ENCODE measurements at regions not wholly inside any gene's neighbourhood (a gene's known extent, or its start where the extent isn't known, plus 50 kb on each side); places are given as distances from the start of the nearest gene placed in this dataset.

- DNase-seq, result no peak
- intact Hi-C loops (cut with DNase I), result no loop called here
Measured at GRCh38 chr4:32243926-32244325, 1523.8 kb downstream of the PCDH7 start.

DNA sequence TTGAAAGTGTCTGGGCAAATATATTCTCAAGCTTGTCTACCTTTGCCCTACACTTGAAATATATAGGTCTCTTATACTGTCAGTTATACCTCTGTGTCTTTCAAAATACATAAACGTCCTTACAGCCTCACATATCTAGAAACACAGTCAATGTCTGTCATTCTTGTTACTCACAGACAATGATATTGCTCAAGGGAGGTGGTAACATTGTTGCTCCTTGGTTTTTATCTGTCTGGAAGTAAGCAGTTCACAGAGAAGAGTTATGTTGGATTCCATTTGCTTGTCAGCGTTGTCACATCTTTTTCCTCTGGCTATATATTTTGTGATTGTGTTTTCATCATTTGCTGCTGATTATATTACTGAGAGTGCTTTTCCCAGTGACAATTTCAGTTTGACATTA lies 1528.9 kb downstream of the PCDH7 start:
- no peak for DNase-seq

DNA sequence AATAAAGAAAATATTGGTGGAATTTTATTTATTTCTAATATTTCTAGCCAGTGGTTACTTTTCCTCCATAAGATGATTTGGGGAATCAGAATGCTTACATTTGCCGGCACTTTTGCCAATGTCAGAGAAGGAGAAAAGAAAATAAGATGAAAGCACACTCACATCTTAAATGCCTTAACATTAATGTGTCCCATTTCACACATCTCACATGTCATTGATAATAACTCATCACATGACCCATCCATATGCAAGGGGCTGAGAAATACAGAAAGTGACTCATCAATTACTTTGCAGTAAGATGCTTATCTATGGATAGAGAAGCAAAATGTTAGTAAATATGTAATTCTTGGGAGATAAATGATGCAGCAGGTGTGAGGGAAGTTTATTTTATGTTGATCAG lies 1531.0 kb downstream of the PCDH7 start:
- intact Hi-C loops (cut with DNase I), result no loop called here
- DNase-seq, result no peak

More for the DNA sequence above, 1528.9 kb downstream of the PCDH7 start:
- intact Hi-C loops (cut with DNase I), result no loop called here

GRCh38 chr4:32251926-32252325 lies 1531.8 kb downstream of the PCDH7 start:
- intact Hi-C loops (cut with DNase I), result no loop called here
- no peak for DNase-seq

DNA sequence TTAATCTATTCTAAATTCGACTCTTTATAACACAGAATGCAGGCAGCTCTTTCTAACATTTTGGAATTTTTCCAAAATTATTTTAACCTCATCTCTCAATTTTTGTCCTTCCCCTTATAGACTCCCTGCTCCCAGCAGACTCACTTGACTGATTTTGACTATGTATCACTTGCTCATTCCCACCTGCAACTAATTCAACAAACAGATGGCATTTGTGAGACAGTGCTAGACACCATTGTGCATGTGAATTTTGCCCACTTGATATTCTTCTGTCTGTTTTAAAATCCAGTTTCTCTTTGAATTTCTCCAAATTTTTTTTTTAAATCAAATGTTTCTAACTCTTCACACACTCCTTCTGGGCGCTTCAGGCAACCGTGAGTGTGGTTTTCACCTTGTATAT lies 1534.0 kb downstream of the PCDH7 start:
- intact Hi-C loops (cut with DNase I), result no loop called here
- no peak for DNase-seq

- intact Hi-C loops (cut with DNase I), result no loop called here
Measured at GRCh38 chr4:32258986-32259385, 1538.8 kb downstream of the PCDH7 start.

GRCh38 chr4:32261196-32261595 lies 1541.0 kb downstream of the PCDH7 start:
- intact Hi-C loops (cut with DNase I), result no loop called here

More at GRCh38 chr4:32258986-32259385, 1538.8 kb downstream of the PCDH7 start:
- no peak for DNase-seq

DNA sequence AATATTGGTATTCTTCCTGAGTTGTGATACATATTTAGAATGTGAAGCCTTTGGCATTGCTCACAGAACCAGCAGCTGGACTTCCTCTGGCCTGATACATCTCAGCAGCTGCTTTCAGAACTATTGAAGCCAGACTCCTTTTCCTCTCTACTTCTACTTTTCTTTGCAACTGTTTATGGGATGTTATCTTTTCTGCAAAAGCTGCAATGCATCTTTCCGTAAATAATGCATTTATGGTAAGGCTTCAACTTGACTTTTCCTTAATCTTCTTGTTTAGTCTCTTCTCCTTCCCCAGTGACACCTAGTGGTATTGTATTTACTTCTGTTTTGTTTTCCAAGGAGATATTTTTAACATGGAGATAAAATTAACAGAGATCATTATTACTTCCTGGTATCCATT lies 1548.7 kb downstream of the PCDH7 start:
- no peak for DNase-seq
- intact Hi-C loops (cut with DNase I), result no loop called here

More at GRCh38 chr4:32261196-32261595, 1541.0 kb downstream of the PCDH7 start:
- no peak for DNase-seq

- intact Hi-C loops (cut with DNase I), result no loop called here
Measured at GRCh38 chr4:32290102-32290501, 1569.9 kb downstream of the PCDH7 start.

DNA sequence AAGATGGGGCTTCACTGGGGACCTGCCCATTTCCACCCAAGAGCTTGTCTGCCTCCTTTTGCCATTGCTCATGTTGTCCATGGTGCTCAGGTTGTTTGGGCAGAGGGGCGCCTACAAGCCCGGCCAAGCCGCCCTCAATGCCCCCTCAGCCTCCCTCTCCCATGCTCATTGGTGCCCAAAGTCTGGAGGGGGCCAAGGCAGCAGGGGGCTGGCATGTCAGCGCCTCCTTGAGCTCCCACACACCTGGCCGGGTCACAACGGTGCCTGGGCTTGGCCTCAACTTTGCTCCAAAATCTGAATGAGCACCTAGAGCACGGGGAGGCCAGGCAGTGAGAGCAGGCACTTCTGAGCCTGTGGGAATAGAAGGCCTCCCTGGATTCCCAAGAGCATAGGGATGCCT lies 1598.8 kb downstream of the PCDH7 start:
- intact Hi-C loops (cut with DNase I), result no loop called here
- peak in 1 of 10 donors; percentile 76 for DNase-seq

More at GRCh38 chr4:32290102-32290501, 1569.9 kb downstream of the PCDH7 start:
- DNase-seq, result no peak

DNA sequence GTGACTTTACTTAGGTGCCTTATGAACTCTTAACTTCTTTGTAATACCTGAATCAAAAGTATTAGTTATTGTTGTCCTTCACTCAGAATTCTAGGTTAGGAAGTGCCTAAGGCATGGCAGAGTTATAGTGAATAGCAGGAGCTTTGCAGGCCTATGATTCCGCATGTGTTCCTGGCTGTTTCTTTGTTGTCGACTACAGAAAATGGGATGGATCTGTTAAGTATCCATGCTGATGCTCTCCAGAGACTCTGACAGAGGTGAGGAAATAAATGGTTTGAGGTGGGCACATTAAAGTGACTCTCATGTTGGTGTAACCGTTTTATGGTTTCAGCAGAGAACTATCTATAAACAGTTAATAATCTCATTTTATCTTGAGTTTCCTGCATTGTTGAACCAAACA lies 1601.3 kb downstream of the PCDH7 start:
- intact Hi-C loops (cut with DNase I), result no loop called here
- no peak for DNase-seq

DNA sequence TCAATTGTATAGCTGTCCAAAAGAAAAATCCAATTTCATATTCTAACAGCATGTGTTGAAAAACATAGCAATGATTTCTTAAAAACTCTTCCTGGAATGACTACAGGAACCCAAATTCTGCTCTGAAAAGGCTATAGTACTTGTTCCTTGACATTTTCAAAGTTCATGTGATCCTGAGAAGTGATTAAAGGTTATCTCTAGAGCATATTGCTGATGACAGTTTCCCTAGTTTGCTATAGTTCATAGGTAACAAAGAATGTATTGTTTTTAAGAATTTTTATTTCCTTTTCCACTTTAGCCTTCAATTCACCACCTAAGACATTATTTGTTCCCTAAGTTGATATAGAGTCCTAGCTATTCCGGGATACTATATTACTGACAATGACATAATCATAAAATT lies 1614.6 kb downstream of the PCDH7 start:
- DNase-seq, result no peak
- intact Hi-C loops (cut with DNase I), result no loop called here

GRCh38 chr4:32337403-32337802 lies 1617.2 kb downstream of the PCDH7 start:
- intact Hi-C loops (cut with DNase I), result no loop called here
- no peak for DNase-seq

GRCh38 chr4:32340591-32340990 lies 1620.4 kb downstream of the PCDH7 start:
- no peak for DNase-seq
- intact Hi-C loops (cut with DNase I), result no loop called here

- no peak for DNase-seq
- intact Hi-C loops (cut with DNase I), result no loop called here
Measured at GRCh38 chr4:32341342-32341741, 1621.2 kb downstream of the PCDH7 start.

DNA sequence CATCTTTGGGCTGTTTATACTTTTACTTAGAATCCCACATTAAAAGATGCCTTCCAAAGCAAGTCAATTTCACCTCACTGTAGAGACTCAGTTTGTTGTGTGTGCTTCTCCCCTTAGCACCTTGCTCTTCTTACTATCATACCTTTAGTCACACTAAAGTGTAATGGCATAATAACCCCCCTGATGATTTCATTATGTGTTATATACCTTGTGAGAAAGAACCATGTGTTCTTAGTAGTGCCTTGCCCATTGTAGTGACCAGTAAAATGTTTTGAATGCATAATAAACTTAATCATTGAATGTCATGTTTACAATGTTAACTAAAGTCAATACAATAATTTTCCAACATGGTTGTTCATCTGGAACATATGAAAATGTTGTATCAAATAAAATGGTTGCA lies 1621.9 kb downstream of the PCDH7 start:
- DNase-seq, result no peak
- intact Hi-C loops (cut with DNase I), result no loop called here

- intact Hi-C loops (cut with DNase I), result no loop called here
- no peak for DNase-seq
Measured at GRCh38 chr4:32349026-32349425, 1628.9 kb downstream of the PCDH7 start.

DNA sequence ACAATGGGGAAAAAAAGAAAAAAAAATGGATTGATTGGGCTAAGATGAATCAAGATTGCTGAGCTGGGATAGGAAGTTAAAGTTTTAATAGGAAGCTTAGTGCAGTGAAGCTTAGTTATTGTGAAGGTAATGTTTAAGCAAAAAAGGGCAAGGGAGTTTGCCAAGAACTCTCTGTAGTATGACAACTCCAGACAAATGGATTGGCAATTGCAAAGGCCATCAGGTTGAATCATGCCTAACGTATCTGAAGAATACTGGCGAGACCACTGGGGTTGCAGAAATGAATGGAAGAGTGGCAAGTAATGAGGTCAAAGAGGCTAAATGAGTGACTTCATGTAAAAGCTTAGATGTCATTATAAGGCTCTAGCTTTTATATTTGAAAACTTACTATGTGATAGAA lies 1654.0 kb downstream of the PCDH7 start:
- DNase-seq, result no peak
- intact Hi-C loops (cut with DNase I), result no loop called here

GRCh38 chr4:32393806-32394205 lies 1673.6 kb downstream of the PCDH7 start:
- DNase-seq, result no peak
- intact Hi-C loops (cut with DNase I), result no loop called here

DNA sequence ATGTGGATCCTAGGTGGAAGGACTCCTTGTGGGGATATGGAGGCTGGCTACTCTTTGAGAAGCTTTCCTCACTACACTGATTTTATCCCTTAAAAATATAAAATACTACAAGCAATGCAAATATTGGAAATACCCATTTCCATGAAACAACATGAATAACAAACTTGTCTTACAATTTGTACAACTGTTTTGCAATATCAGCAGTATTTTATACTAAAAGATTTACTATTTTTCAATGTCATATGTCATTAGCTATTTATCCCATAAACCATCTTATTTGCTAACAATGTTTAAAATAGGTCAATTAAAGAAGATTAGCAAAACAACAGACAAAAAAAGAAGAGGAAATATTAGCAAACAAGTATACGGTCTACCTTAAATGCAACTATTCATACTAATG lies 1674.1 kb downstream of the PCDH7 start:
- intact Hi-C loops (cut with DNase I), result no loop called here
- DNase-seq, result no peak

- intact Hi-C loops (cut with DNase I), result no loop called here
- DNase-seq, result no peak
Measured at GRCh38 chr4:32396507-32397070, 1676.4 kb downstream of the PCDH7 start.

DNA sequence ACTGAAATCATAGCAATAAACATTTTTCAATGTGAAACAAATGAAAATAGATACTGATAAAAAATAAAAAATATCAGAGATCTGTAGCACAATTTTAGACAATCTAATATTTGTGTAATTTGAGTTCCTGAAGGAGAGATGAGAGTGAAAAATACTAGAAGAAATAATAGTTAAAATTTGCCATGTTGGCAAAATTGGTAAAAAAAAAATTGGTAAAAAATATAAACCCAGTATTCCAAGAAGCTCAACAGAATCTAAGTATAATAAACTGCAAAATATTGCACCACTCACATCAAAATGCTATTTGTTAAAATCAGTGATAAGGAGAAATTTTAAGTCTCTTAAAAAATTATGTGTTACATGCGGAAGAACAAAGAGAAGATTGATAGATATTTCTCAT lies 1680.7 kb downstream of the PCDH7 start:
- no peak for DNase-seq
- intact Hi-C loops (cut with DNase I), result no loop called here

DNA sequence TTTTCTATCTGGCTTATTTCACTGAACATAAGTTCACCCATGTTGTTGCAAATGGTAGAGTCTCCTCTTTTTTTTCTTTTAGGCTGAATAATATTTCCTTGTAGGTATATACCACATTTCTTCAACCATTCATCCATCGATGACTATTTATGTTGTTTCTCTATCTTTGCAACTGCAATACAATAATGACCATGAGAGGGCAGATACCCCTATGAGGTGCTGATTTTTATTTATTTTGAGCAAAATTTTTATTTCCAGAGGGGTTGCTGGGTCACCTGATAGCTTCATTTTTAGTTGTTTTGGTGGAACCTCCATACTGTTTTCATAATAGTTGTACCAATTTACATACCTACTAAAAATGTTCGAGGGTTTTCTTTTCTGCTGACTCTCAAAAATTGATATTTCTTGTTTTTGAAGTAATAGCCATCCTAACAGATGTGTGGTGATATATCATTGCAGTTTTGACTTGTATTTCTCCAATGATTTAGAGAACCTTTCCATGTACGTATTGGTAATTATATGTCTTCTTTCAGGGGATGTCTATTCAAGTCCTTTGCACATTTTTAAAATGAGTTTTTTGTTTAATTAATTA lies 1697.0 kb downstream of the PCDH7 start:
- intact Hi-C loops (cut with DNase I), result no loop called here
- no peak for DNase-seq
